Hematopoietic multipotent progenitor cell treated with erythropoietin and hydrocortisone succinate and interleukin-3 and kit ligand, for 4 days (in vitro differentiated cells): ENCODE measurements at regions not wholly inside any gene's neighbourhood (a gene's known extent, or its start where the extent isn't known, plus 50 kb on each side); places are given as distances from the start of the nearest gene placed in this dataset.
"Not testable (repeated sequence)": the region's sequence is repeated elsewhere in the genome, so short reads cannot be mapped to it uniquely, and the experiment has no call there.

ENCODE experiments used
- DNase-seq: peaks from one replicate; pipeline ENCODE4 v3.0.0-alpha.2; 2015

GRCh38 chr7:35975851-35976454 lies 175.1 kb downstream of the SEPTIN7 start:
- peak; percentile 92 for DNase-seq

DNA sequence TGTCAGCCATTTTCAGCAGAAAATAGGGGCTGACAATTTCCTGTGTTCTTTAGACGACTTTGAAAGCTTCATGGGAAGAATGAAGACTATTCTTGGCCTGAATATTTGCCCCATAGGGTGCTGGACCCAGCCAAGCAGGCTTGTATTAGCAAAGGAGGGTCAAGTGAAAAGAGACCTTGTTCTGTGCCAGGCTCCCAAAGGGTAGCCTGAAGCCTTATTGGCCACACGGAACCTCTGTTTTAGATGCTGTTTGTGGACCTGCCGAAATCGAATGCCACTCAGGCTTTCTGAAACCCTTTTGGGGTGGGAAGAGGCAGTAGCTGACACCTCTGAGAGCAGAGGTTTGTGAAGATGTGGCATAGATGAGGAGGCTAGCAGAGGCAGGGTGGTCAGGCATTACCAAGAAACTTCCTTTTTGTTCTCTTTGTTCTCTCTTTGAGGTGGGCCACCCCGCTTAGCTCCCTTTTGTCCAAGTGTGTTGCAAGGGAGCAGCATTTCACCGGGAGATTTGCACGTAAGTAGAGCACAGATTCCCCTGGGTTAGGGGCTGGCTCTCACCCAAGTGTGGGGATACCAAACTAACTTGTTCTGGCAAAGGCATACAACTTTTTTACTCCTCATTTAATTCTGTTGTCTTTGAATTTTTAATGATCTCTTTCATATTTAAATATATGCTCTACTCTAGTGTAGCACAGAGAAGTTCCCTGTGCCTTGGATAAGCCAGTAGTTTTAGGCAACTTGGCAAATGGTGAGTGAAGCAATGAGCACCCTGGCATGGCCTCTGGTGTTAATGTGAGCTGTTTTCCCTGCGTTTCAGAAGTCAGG lies 174.0 kb upstream of the EEPD1 start:
- not testable (repeated sequence) for DNase-seq

DNA sequence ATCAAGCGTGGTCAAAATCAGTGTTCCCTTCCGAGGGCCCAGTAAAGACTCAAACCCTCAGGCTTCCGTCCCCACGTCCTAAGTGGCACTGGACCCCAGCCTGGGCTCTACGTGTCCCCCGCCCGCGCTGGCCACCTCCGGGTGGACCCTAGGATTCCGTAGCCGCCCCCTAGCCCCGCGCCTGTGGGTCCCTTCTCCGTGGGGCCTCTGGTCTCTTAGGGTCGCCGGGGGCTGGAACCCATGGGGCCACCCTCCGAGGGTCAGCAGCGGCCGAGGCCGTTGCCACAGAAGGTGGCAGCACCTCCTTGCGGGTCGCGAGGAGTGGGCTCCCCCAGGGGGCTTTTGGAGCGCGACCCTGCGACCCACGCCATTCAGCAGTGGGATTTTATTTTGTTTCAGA lies 170.5 kb upstream of the EEPD1 start:
- no peak for DNase-seq

- DNase-seq, result no peak
Measured at GRCh38 chr7:35983626-35984025, 169.4 kb upstream of the EEPD1 start.

GRCh38 chr7:35985126-35985754 lies 167.8 kb upstream of the EEPD1 start:
- peak; percentile 91 for DNase-seq

DNA sequence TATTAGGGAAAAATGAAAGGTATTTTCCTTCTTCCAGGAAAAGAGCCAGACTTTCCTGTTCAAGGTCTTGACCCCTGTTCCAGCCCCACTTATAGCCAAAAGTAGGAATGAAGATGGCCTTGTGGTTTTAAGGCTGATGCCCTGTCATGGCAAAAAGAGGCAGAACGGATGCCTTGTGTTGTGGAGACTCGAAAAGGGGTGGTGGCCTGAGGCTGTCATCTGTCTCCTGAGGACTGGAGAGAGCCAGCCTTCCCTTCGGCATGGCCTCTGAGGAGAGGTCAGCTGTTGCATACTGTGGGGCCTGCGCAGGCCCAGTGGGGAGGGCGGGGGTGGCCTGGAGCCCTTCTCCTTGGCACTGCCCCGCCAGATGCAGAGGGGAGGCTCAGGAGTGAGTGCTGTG lies 166.0 kb upstream of the EEPD1 start:
- no peak for DNase-seq

GRCh38 chr7:35988105-35988504 lies 164.9 kb upstream of the EEPD1 start:
- no peak for DNase-seq

DNA sequence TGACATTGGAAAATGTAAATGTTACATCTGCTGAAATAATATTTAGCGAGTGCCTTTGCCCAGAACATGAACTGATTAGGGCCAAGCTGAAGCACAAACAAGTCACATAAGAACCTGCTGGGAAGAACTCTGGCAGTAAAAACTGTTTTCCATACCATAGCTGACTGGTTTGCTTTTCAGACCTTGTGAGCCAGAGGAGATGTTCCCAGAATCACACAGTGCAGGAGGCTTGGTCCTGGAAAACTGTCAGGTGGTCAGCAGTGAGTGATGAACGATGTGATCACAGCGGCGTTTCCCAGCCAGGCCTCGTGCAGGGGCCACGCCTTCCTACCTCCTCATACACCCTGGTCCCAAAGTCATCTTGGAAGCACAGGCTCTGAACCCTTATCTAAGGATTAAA lies 164.2 kb upstream of the EEPD1 start:
- no peak for DNase-seq

DNA sequence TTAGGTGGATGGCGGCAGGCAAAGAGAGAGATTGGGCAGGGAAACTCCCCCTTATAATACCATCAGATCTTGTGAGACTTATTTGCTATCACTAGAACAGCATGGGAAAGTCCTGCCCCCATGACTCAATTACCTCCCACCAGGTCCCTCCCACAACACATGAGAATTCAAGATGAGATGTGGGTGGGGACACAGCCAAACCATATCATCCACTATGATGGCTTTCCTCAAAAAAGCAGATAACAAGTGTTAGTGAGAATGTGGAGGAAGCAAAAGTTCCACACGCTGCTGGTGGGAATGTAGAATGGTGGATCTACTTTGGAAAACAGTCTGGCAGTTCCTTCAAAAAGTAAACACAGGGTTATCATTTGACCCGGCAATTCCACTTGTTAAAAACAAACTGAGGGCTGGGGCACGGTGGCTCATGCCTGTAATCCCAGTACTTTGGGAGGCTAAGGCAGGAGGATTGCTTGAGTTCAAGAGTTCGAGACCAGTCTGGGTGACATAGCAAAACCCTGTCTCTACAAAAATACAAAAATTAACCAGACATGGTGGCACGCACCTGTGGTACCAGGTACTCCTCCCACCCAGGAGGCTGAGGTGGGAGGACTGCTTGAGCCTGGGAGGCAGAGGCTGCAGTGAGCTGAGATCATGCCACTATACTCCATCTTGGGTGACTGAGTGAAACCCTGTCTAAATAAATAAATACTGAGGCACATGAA lies 161.4 kb upstream of the EEPD1 start:
- no peak for DNase-seq

DNA sequence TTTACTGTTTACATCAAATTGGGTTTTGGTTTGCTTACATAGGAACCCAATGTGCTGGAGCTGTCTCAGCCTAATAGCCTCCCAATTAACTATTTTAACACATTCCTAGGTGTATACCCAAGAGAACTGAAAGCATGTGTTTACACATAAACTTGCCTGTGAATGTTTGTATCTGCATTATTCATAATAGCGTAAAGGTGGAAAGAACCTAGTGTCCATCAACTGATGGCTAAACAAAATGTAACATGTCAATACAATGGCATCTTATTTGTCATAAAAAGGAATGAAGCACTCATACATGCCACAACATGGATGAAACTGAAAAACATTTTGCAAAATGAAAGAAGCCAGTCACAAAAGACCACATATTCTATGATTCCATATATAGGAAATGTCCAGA lies 160.6 kb upstream of the EEPD1 start:
- DNase-seq, result no peak

DNA sequence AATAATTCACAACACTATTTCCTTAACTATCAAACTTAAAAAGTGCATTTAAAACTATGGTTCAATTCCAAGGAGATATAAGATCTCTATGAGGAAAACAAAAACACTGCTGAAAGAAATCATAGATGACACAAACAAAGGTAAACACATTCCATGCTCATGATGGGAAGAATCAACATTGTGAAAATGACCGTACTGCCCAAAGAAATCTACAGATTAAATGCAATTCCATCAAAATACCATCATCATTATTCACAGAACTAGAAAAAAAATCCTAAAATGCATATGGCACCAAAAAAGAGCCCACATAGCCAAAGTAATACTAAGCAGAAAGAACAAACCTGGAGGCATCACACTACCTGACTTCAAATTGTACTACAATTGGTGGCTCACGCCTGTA lies 159.9 kb upstream of the EEPD1 start:
- no peak for DNase-seq

GRCh38 chr7:35993676-35994606 lies 159.1 kb upstream of the EEPD1 start:
- DNase-seq, result no peak

DNA sequence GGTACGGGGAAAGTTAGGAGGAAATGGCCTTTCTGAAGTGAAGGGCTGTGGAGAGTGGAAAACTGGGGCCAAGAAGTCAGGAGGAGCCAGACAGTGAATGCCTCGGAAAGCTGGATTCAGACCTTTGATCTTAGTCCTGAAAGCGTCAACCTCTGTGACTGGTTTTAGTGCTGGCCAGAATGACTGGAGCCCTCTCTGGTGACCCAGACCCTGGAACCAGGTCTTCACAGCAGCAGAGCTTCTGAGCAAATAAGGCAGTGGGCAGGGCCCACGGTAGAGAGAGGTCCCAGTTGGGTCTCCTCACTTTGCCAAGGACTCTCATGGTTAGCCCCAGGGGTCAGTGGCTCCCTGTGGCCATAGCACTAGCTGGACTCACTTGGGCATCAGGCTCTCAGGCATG lies 157.7 kb upstream of the EEPD1 start:
- no peak for DNase-seq

GRCh38 chr7:35998481-35998880 lies 154.6 kb upstream of the EEPD1 start:
- no peak for DNase-seq

DNA sequence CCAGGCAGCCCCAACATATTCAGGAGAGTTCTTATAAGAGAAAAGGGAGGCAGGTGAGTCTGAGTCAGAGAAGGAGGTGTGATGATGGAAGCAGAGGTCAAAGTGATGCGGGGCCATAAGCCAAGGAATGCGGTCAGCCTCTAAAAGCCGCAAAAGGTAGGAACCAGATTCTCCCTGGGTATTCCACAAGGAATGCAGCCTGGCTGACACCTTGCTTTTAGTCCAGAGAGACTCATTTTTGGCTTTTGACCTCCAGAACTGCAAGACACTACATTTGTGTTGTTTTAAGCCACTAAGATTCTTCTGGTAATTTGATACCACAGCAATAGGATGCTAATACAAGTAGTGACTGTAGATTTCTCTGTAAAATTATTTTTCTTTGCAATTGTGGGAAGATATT lies 151.5 kb upstream of the EEPD1 start:
- DNase-seq, result no peak

- no peak for DNase-seq
Measured at GRCh38 chr7:36002900-36003299, 150.2 kb upstream of the EEPD1 start.

DNA sequence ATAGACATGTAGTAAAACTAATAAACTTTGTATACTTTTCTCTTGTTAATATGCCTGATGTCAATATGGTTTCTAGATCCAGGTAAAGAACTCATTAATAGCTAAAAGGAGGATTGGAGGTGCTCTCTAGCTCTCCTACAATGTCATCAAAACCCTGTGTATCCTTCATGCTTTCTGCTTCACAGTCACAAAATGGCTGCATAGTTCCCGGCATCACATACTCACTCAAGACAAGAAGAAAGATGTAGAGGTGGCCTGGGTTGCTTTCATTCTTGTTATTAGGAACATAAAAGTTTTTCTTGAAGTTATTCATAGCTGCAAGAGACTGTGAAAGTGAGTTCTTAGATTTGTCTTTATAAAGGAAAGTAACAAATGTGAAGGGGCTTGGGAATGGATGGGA lies 149.7 kb upstream of the EEPD1 start:
- no peak for DNase-seq

DNA sequence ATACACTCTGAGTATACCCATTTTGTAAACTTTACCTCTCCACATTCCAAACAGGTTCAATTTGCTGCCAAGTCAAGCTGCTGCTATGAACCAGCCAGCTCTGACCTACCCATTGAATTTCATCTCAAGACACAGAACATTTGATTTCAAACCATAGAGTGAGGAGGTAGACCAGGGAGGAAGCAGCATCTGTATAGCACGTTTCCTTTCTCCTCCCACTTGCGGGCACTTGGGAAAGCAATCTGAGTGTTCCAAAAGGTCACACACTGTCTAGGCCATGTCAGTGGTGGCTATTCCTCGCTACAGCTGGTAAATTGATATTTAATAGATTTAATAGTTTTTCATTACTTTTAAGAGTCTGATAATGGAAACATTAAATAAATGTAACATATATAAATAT lies 147.8 kb upstream of the EEPD1 start:
- DNase-seq, result peak; percentile 36

DNA sequence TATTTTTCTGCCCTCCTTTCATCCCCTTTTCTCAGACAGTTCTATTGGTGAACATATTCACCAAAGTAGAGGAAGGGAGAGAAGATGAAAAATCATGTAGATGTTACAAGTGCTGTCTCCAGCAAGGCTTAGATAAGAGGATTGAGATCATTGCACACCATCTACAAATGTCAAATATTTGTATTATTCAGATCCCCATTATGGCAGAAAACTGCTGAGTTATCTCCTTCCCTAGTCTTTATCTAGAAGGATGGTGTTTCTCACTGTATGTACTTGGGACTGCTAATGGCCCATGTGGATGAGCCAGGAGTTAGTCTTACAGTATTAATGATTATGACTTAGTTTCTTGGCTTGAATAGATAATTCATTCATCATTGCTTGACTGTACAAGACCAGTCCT lies 147.2 kb upstream of the EEPD1 start:
- no peak for DNase-seq

GRCh38 chr7:36006636-36007229 lies 146.3 kb upstream of the EEPD1 start:
- no peak for DNase-seq

GRCh38 chr7:36010656-36011587 lies 142.1 kb upstream of the EEPD1 start:
- DNase-seq, result no peak
